Naive thymus-derived CD4-positive, alpha-beta T cell (primary cell): ENCODE measurements at regions not wholly inside any gene's neighbourhood (a gene's known extent, or its start where the extent isn't known, plus 50 kb on each side); places are given as distances from the start of the nearest gene placed in this dataset.

Experiments
- ATAC-seq: fragments of 150-1000 bp; cut with Tn5 transposase; 2 replicates; pipeline ENCODE4 v1.10.0; 2021; ENCODE audit warnings: mild to moderate bottlenecking, moderate library complexity
- CTCF ChIA-PET: fragments of 350-600 bp; sonication (Branson Sonifier 250); formaldehyde crosslinking; loops from one replicate; lab custom pipeline; 2021; ENCODE audit warnings: antibody characterized with exemption; lab: Charles Lee
- POLR2A ChIA-PET: fragments of 350-600 bp; sonication (Branson Sonifier 250); formaldehyde crosslinking; loops from one replicate; lab custom pipeline; 2021; ENCODE audit warnings: antibody characterized with exemption, inconsistent platforms; lab: Charles Lee
- DNase-seq, 9 donors: peaks; one replicate each; pipeline versions ENCODE4 v3.0.0 to v3.0.0-alpha.2; 2020 to 2022; ENCODE audit warnings: mixed read lengths in 1 of 9
- H3K27ac ChIP-seq: one replicate; pipeline ENCODE4 v1.7.0; 2013; ENCODE audit warnings: mild to moderate bottlenecking, low read depth, low read length, moderate library complexity
- H3K27me3 ChIP-seq, 2 donors: one replicate each; pipeline ENCODE4 v1.7.0; 2013; ENCODE audit warnings: low read length in 2 of 2, mild to moderate bottlenecking in 2 of 2, moderate library complexity in 2 of 2; ENCODE audit not compliant: control insufficient read depth in 2 of 2, insufficient read depth in 2 of 2
- H3K36me3 ChIP-seq, 3 experiments: 1 replicate in 2 of 3; 2 replicates in 1 of 3; pipeline ENCODE4 v1.7.0; 2013; ENCODE audit warnings: low read length in 3 of 3, mild to moderate bottlenecking in 3 of 3, moderate library complexity in 1 of 3; ENCODE audit not compliant: insufficient read depth in 3 of 3, control insufficient read depth in 2 of 3
- H3K4me1 ChIP-seq, 2 donors: one replicate each; pipeline ENCODE4 v1.7.0; 2013; ENCODE audit warnings: low read length in 2 of 2, mild to moderate bottlenecking in 2 of 2, moderate library complexity in 1 of 2; ENCODE audit not compliant: control insufficient read depth in 2 of 2, insufficient read depth in 2 of 2
- H3K4me3 ChIP-seq: 2 replicates; pipeline ENCODE4 v1.7.0; 2013; ENCODE audit warnings: mild to moderate bottlenecking, low read length
- H3K9me3 ChIP-seq, 3 experiments: 1 replicate in 2 of 3; 2 replicates in 1 of 3; pipeline ENCODE4 v1.7.0; 2013; ENCODE audit warnings: low read length in 3 of 3; ENCODE audit not compliant: control insufficient read depth in 2 of 3
- H3K27ac Mint-ChIP-seq, 9 donors: one replicate each; pipeline ENCODE4 v1.8.0; 2020 to 2022; ENCODE audit warnings: mixed read lengths in 9 of 9, mild to moderate bottlenecking in 8 of 9, moderate library complexity in 5 of 9, inconsistent platforms in 2 of 9
- H3K27me3 Mint-ChIP-seq, 5 donors: one replicate each; pipeline ENCODE4 v1.8.0; 2021 to 2022; ENCODE audit warnings: mixed read lengths in 5 of 5, mild to moderate bottlenecking in 1 of 5
- H3K36me3 Mint-ChIP-seq, 5 donors: one replicate each; pipeline ENCODE4 v1.8.0; 2020 to 2022; ENCODE audit warnings: mixed read lengths in 5 of 5, mild to moderate bottlenecking in 3 of 5, inconsistent platforms in 1 of 5
- H3K4me1 Mint-ChIP-seq, 7 donors: one replicate each; pipeline ENCODE4 v1.8.0; 2020 to 2022; ENCODE audit warnings: mixed read lengths in 7 of 7, mild to moderate bottlenecking in 3 of 7, inconsistent platforms in 1 of 7
- H3K4me3 Mint-ChIP-seq, 10 donors: one replicate each; pipeline ENCODE4 v1.8.0; 2020 to 2022; ENCODE audit warnings: mild to moderate bottlenecking in 10 of 10, mixed read lengths in 10 of 10, moderate library complexity in 6 of 10, inconsistent platforms in 2 of 10
- H3K9me3 Mint-ChIP-seq, 11 donors: one replicate each; pipeline ENCODE4 v1.8.0; 2020 to 2022; ENCODE audit warnings: mixed read lengths in 11 of 11, mild to moderate bottlenecking in 4 of 11, inconsistent platforms in 1 of 11, moderate library complexity in 1 of 11
- intact Hi-C, 2 donors: fragments of 100-400 bp; cut with micrococcal nuclease; formaldehyde crosslinking; loops; one replicate each; pipeline ENCODE4 v1.15.1; 2023

GRCh38 chr14:101239065-101239464 is 322.2 kb upstream of the DIO3 start:
- H3K4me3 Mint-ChIP-seq, result no peak overlapping the region
- H3K4me1 Mint-ChIP-seq, result no peaks in the 10 kb centered on the region
- Histone ChIP-seq H3K27me3 (no peaks in the 10 kb centered on the region), H3K36me3 (no peaks in the 10 kb centered on the region), H3K27ac (no peak overlapping the region), H3K4me1 (no peaks in the 10 kb centered on the region), H3K9me3 (no peaks in the 10 kb centered on the region), H3K4me3 (no peak overlapping the region)
- H3K36me3 Mint-ChIP-seq, result no peaks in the 10 kb centered on the region
- ChIA-PET POLR2A (no interaction called here), CTCF (no interaction called here)
- intact Hi-C loops, result loop anchor here in 1 of 2 donors (5.0 kb wide), 1 partner anchor 387 kb away; no protein-coding TSS in a partner anchor
- DNase-seq (no peak), ATAC-seq (no peak)
- peaks cover 0 to 8% (median 0%) of the 10 kb centered on the region in 11 donors for H3K9me3 Mint-ChIP-seq
- H3K27ac Mint-ChIP-seq, result no peak overlapping the region
- peaks cover 0 to 44% (median 26%) of the 10 kb centered on the region in 5 donors for H3K27me3 Mint-ChIP-seq

GRCh38 chr14:101241147-101241546 is 320.1 kb upstream of the DIO3 start:
- no peak overlapping the region for H3K4me3 Mint-ChIP-seq
- ChIA-PET CTCF (no interaction called here), POLR2A (no interaction called here)
- ATAC-seq, result no peak
- no peaks in the 10 kb centered on the region for H3K4me1 Mint-ChIP-seq
- H3K36me3 Mint-ChIP-seq, result no peaks in the 10 kb centered on the region
- H3K36me3 ChIP-seq, result no peaks in the 10 kb centered on the region
- no peak overlapping the region for H3K27ac Mint-ChIP-seq
- no peak for DNase-seq
- no peak overlapping the region for H3K4me3 ChIP-seq
- peaks cover 0 to 44% (median 26%) of the 10 kb centered on the region in 5 donors for H3K27me3 Mint-ChIP-seq
- peaks cover 0 to 8% (median 0%) of the 10 kb centered on the region in 11 donors for H3K9me3 Mint-ChIP-seq
- no peak overlapping the region for H3K27ac ChIP-seq
- no peaks in the 10 kb centered on the region for H3K27me3 ChIP-seq
- H3K9me3 ChIP-seq, result no peaks in the 10 kb centered on the region
- intact Hi-C loops, result no loop called here
- H3K4me1 ChIP-seq, result no peaks in the 10 kb centered on the region

GRCh38 chr14:101241807-101242278 is 319.5 kb upstream of the DIO3 start:
- ChIA-PET POLR2A (no interaction called here), CTCF (no interaction called here)
- H3K27me3 Mint-ChIP-seq, result peaks cover 0 to 44% (median 26%) of the 10 kb centered on the region in 5 donors
- H3K4me3 Mint-ChIP-seq, result no peak overlapping the region
- no peaks in the 10 kb centered on the region for H3K4me1 ChIP-seq
- no peaks in the 10 kb centered on the region for H3K36me3 ChIP-seq
- no peaks in the 10 kb centered on the region for H3K4me1 Mint-ChIP-seq
- DNase-seq (no peak), ATAC-seq (no peak)
- H3K27ac Mint-ChIP-seq, result no peak overlapping the region
- no peak overlapping the region for H3K4me3 ChIP-seq
- no peak overlapping the region for H3K27ac ChIP-seq
- no peaks in the 10 kb centered on the region for H3K9me3 ChIP-seq
- H3K36me3 Mint-ChIP-seq, result no peaks in the 10 kb centered on the region
- peaks cover 0 to 8% (median 0%) of the 10 kb centered on the region in 11 donors for H3K9me3 Mint-ChIP-seq
- intact Hi-C loops, result no loop called here
- H3K27me3 ChIP-seq, result no peaks in the 10 kb centered on the region

GRCh38 chr14:101242442-101243385 is 318.6 kb upstream of the DIO3 start:
- H3K4me3 Mint-ChIP-seq, result no peak overlapping the region

GRCh38 chr14:101243587-101244338 is 317.5 kb upstream of the DIO3 start:
- peaks cover 0 to 8% (median 2%) of the 10 kb centered on the region in 11 donors for H3K9me3 Mint-ChIP-seq
- no peaks in the 10 kb centered on the region for H3K9me3 ChIP-seq
- no peak overlapping the region for H3K27ac Mint-ChIP-seq
- no peak overlapping the region for H3K4me3 ChIP-seq
- intact Hi-C loops, result no loop called here
- no peaks in the 10 kb centered on the region for H3K27me3 ChIP-seq
- ATAC-seq (no peak), DNase-seq (no peak)
- no peaks in the 10 kb centered on the region for H3K36me3 ChIP-seq
- H3K4me1 Mint-ChIP-seq, result peaks cover 0 to 1% (median 0%) of the 10 kb centered on the region in 7 donors
- no peak overlapping the region for H3K27ac ChIP-seq
- H3K27me3 Mint-ChIP-seq, result peaks cover 0 to 36% (median 23%) of the 10 kb centered on the region in 5 donors
- POLR2A ChIA-PET, result no interaction called here
- H3K36me3 Mint-ChIP-seq, result no peaks in the 10 kb centered on the region
- CTCF ChIA-PET, result no interaction called here
- H3K4me1 ChIP-seq, result no peaks in the 10 kb centered on the region
- H3K4me3 Mint-ChIP-seq, result no peak overlapping the region

More at GRCh38 chr14:101242442-101243385, 318.6 kb upstream of the DIO3 start:
- H3K36me3 Mint-ChIP-seq, result no peaks in the 10 kb centered on the region
- no peaks in the 10 kb centered on the region for H3K36me3 ChIP-seq
- intact Hi-C loops, result no loop called here
- DNase-seq (no peak), ATAC-seq (no peak)
- CTCF ChIA-PET, result no interaction called here
- H3K4me3 ChIP-seq, result no peak overlapping the region
- POLR2A ChIA-PET, result no interaction called here
- H3K27ac Mint-ChIP-seq, result no peak overlapping the region
- H3K27me3 ChIP-seq, result no peaks in the 10 kb centered on the region
- H3K9me3 Mint-ChIP-seq, result peaks cover 0 to 8% (median 2%) of the 10 kb centered on the region in 11 donors
- peaks cover 0 to under 1% (median 0%) of the 10 kb centered on the region in 7 donors for H3K4me1 Mint-ChIP-seq
- H3K27ac ChIP-seq, result no peak overlapping the region
- no peaks in the 10 kb centered on the region for H3K4me1 ChIP-seq
- H3K9me3 ChIP-seq, result no peaks in the 10 kb centered on the region
- peaks cover 0 to 39% (median 23%) of the 10 kb centered on the region in 5 donors for H3K27me3 Mint-ChIP-seq

- Histone ChIP-seq H3K9me3 (no peaks in the 10 kb centered on the region), H3K4me3 (no peak overlapping the region), H3K27me3 (no peaks in the 10 kb centered on the region), H3K27ac (no peak overlapping the region), H3K4me1 (no peaks in the 10 kb centered on the region), H3K36me3 (no peaks in the 10 kb centered on the region)
- Mint-ChIP-seq H3K27me3 (peaks cover 0 to 41% (median 31%) of the 10 kb centered on the region in 5 donors), H3K9me3 (peaks cover 0 to 5% (median 0%) of the 10 kb centered on the region in 11 donors), H3K4me1 (peaks cover 0 to 11% (median 5%) of the 10 kb centered on the region in 7 donors), H3K36me3 (no peaks in the 10 kb centered on the region), H3K27ac (no peak overlapping the region), H3K4me3 (no peak overlapping the region)
- ChIA-PET POLR2A (no interaction called here), CTCF (no interaction called here)
- DNase-seq, result no peak
- intact Hi-C loops, result no loop called here
- no peak for ATAC-seq
Measured at GRCh38 chr14:101246894-101247841, 314.1 kb upstream of the DIO3 start.
